SK-N-SH (cell line): ENCODE measurements at regions not wholly inside any gene's neighbourhood (a gene's known extent, or its start where the extent isn't known, plus 50 kb on each side); places are given as distances from the start of the nearest gene placed in this dataset.

Experiments used
- CTCF ChIP-seq: fragments of 200-600 bp; sonication (generic); IDR thresholded peaks from 2 replicates; pipeline ENCODE4 v1.6.1; 2017; ENCODE audit warnings: antibody characterized with exemption, mild to moderate bottlenecking, moderate library complexity
- ELF1 ChIP-seq: IDR thresholded peaks from 2 replicates; pipeline ENCODE4 v1.4.0; 2012
- GATA2 ChIP-seq: sonication (generic); formaldehyde crosslinking; IDR thresholded peaks from 2 replicates; pipeline ENCODE4 v1.5.0; 2020; ENCODE audit warnings: mild to moderate bottlenecking, missing genetic modification reagents
- NRF1 ChIP-seq: IDR thresholded peaks from 2 replicates; pipeline ENCODE4 v1.6.1; 2012; ENCODE audit warnings: low read depth, mild to moderate bottlenecking, low read length
- RCOR1 ChIP-seq: fragments of 150-350 bp; IDR thresholded peaks from 2 replicates; pipeline ENCODE4 v1.6.1; 2017; ENCODE audit warnings: antibody characterized with exemption, low read length
- TAF1 ChIP-seq: IDR thresholded peaks from 2 replicates; pipeline ENCODE4 v1.6.1; 2012; ENCODE audit warnings: low read depth, mild to moderate bottlenecking, low read length, moderate library complexity, borderline replicate concordance
- USF2 ChIP-seq: fragments of 150-350 bp; IDR thresholded peaks from 2 replicates; pipeline ENCODE4 v1.6.1; 2017; ENCODE audit warnings: antibody characterized with exemption, low read length, low read depth, borderline replicate concordance

DNA sequence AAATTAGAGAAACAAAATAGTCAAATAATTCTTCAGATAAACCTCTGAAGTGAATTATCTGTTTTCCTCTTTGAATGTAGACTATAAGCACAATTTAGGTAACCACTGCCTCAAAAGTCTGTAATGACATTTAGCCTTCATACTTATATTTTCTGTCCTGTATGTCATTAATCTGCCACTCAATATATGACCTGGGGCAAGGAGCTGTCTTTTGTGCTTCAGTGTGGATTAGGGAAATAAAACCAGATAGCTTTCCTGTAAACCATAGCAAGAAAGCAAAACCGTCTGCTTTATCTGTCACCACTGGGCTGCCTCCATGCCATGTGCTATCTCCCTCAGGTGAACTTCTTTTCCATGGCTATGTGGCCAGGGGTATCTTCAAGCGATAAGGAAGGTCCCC, 606.6 kb upstream of the C9orf72 start:
- TF ChIP-seq ELF1 (no peak), TAF1 (no peak), RCOR1 (peak; percentile 26; the same call in 1 of the 2 replicates), CTCF (no peak), USF2 (no peak), NRF1 (no peak), GATA2 (CRISPR knock-in tag) (peak; percentile 85)
